22Rv1 (cell line): ENCODE measurements at regions not wholly inside any gene's neighbourhood (a gene's known extent, or its start where the extent isn't known, plus 50 kb on each side); places are given as distances from the start of the nearest gene placed in this dataset.
A peak's percentile ranks its signal among the peaks of the same experiment; 100 is the strongest.
"Not testable (repeated sequence)": the region's sequence is repeated elsewhere in the genome, so short reads cannot be mapped to it uniquely, and the experiment has no call there.

Experiments used
- H3K27ac ChIP-seq: fragments of 450-650 bp; 2 replicates; pipeline ENCODE4 v1.5.1; 2017
- CTCF ChIP-seq: fragments of 450-650 bp; IDR thresholded peaks from 2 replicates; pipeline ENCODE4 v1.5.1; 2017; ENCODE audit warnings: mild to moderate bottlenecking
- ZFX ChIP-seq: fragments of 450-650 bp; IDR thresholded peaks from 2 replicates; pipeline ENCODE4 v1.6.1; 2017; ENCODE audit warnings: antibody characterized with exemption, borderline replicate concordance

GRCh38 chr9:78121488-78121887, 89.9 kb upstream of the GNAQ start:
- no peak overlapping the region for H3K27ac ChIP-seq
- TF ChIP-seq CTCF (peak; percentile 85), ZFX (no peak)

GRCh38 chr9:78118742-78119473, 87.3 kb upstream of the GNAQ start:
- no peak for TF ChIP-seq CTCF
- TF ChIP-seq ZFX = no peak
- H3K27ac ChIP-seq = no peak overlapping the region

GRCh38 chr9:78115073-78115472, 83.5 kb upstream of the GNAQ start:
- no peak overlapping the region for H3K27ac ChIP-seq
- no peak for TF ChIP-seq ZFX
- peak; percentile 71 for TF ChIP-seq CTCF

GRCh38 chr9:78114581-78114980, 83.0 kb upstream of the GNAQ start:
- TF ChIP-seq ZFX (no peak), CTCF (no peak)
- H3K27ac ChIP-seq = no peak overlapping the region

GRCh38 chr9:78112406-78112805, 80.8 kb upstream of the GNAQ start:
- TF ChIP-seq ZFX (no peak), CTCF (no peak)
- H3K27ac ChIP-seq = no peak overlapping the region

- TF ChIP-seq CTCF (no peak), ZFX (no peak)
- no peak overlapping the region for H3K27ac ChIP-seq
These were observed 80.4 kb upstream of the GNAQ start for GRCh38 chr9:78112004-78112403.

- H3K27ac ChIP-seq = no peak overlapping the region
- no peak for TF ChIP-seq CTCF
- no peak for TF ChIP-seq ZFX
These were observed 77.5 kb upstream of the GNAQ start for GRCh38 chr9:78109075-78109474.

GRCh38 chr9:78106586-78106985, 75.0 kb upstream of the GNAQ start:
- H3K27ac ChIP-seq = not testable (repeated sequence)
